ENCODE measurements at regions not wholly inside any gene's neighbourhood (a gene's known extent, or its start where the extent isn't known, plus 50 kb on each side); places are given as distances from the start of the nearest gene placed in this dataset.

GRCh38 chr4:123031664-123032063 lies 109.3 kb upstream of the NUDT6 start:
- no peak for DNase-seq

GRCh38 chr4:123034023-123034422 lies 111.6 kb upstream of the NUDT6 start:
- DNase-seq, result no peak

- DNase-seq, result no peak
These were observed 112.8 kb upstream of the NUDT6 start for GRCh38 chr4:123035239-123035638.

- DNase-seq, result no peak
These were observed 115.4 kb upstream of the NUDT6 start for GRCh38 chr4:123037804-123038203.

DNA sequence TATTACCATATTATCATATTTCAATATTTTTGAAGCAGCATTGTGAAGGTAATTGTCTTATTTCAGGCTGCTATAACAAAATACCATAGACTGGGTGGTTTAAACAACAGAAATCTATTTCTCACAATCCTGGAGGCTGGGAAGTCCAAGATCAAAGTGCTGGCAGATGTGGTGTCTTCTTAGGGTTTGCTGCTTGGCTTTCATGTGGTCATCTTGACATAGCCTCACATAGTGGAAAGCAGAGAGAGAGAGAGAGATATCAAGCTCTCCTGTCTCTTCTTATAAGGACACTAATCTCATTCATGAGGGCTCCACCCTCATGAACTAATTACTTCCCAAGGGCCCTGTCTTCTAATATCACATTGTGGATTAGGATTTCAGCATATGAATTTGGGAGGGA lies 119.7 kb upstream of the NUDT6 start:
- DNase-seq, result no peak

DNA sequence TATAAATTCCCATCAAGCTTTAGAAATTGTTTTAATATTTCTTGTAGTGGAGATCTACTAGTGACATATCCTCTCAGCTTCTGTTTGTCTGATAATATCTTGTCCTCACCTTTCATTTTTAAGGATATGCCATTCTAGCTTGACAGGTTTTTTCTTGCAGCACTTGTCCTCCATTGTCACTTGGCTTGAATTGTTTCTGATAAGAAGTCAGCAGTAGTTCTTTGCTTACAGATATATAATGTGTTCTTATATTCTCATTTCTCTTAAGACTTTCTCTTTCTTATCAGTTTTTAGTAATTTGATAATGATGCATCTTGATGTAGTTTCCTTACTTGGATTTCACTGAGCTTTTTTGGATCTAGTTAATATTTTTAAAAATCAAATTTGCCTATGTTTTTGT lies 120.6 kb upstream of the NUDT6 start:
- DNase-seq, result no peak

DNA sequence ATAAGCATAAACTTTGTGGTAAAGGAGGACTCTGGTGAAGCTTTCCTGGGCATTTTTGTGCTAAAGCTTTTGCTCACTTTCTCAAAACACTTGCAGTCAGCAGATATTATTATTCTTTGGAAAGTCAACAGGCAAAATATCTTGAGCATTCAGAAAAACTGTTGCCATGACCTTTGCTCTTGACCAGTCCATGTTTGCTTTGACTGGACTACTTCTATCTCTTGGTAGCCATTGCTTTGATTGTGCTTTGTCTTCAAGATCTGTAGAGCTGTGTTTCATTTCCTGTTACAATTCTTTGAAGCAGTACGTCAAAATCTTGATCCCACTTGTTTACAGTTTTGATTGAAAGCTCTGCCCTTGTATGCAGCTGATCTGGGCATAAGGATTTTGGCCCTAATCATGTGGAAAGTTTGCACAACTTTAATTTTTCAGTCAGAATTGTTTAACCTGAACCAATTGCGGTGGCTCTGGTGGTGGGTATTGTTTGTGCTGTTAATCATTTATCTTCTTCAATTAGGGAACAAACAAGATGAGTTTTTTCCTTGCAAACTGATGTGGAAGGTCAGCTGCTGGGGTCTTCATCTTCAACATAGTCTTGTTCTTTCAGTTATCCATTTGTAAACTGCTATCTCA lies 121.5 kb upstream of the NUDT6 start:
- DNase-seq, result no peak

DNA sequence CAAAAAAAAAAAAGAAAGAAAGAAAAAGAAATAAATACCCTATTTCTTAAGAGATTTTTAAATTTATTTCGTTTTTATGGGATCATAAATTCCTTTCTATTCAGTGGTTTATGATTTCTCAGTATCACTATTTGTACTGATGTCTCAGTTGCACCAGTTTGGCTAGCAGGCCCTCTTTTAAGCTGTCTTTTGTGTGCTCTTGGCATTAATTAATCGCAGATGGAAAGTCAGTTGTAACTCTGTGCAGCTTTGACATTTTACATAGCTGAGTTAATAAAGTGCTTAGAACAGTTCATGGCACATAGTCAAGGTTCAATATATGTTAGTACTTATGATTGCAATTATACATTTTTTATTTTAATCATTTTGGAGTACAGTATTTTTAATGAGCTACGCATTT lies 123.7 kb upstream of the NUDT6 start:
- no peak for DNase-seq

DNA sequence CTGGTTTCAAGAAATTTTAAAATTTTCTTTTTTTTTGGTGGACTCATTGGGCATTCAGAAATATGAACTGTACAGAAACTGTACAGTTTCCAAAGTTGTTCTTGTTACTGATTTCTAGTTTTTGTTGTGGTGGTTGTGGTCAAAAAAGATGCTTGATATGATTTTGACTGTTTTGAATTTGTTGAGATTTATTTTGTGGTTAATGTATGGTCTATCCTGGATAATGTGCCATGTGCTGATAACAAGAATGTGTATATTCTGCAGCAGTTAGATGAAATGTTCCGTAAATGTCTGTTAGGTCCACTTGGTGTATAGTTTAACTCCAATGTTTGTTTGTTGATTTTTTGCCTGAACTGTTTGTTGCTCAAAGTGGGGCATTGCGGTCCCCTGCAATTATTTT lies 127.6 kb upstream of the NUDT6 start:
- no peak for DNase-seq

GRCh38 chr4:123052007-123052406 lies 129.6 kb upstream of the NUDT6 start:
- no peak for DNase-seq

DNA sequence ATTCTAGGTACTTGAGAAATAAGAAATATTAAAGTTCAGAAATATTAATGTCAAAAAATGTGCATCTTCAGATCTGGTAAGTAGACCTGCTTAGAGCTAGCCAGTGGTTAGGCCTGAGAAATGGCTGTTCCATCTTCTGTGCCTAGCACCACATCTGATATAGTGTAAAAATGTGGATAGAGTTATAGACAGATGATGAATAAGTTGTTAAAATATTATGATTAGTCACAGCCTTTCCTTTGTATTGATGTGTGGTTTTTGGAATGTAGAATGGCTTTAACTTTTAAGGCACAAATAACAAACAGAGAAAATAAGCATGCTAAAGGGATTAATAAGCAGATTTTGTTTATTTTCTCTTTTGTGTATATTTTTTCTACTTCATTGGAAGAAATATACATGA lies 133.5 kb upstream of the NUDT6 start:
- DNase-seq, result no peak

DNA sequence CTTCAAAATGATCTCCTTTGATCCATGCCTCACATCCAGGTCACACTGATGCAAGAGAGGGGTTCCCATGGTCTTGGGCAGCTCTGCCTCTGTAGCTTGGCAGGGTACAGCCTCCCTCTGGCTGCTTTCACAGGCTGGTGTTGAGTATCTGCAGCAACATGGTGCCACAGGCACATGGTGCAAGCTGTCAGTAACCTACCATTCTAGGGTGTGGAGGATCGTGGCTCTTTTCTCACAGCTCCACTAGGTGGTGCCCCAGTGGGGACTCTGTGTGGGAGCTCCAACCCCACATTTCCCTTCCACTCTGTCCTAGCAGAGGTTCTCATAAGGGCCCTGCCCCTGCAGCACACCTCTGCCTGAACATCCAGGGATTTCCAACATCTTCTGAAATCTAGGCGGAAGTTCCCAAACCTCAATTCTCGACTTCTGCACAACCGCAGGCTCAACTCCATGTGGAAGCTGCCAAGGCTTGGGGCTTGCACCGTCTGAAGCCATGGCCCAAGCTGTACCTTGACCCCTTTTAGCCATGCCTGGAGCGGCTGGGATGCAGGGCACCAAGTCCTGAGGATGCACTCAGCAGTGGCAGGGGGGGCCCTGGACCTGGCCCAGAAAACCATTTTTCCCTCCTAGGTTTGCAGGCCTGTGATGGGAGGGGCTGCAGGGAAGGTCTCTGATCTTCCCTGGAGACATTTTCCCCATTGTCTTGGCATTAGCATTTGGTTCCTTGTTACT lies 137.8 kb upstream of the NUDT6 start:
- DNase-seq, result no peak

- no peak for DNase-seq
These were observed 142.0 kb upstream of the NUDT6 start for GRCh38 chr4:123064390-123064789.

DNA sequence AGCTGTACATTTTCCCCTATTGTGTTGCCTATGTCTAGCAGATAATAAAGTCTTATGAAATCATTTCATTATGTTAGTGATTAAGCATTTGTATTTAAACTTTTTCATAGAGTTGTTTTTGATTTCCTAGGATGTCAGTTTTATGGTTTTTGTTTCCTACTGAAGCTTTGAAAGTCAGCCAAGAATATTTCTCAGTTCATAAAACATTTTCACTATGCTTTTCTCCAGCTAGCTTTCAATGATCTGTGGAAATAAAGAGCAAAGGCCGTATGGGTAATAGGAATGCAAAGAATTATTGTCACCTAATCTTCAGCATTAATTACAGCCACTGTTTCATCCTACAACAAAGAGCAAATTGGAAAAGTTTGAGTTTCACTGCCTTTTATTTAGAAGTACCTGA lies 145.7 kb upstream of the NUDT6 start:
- DNase-seq, result no peak

DNA sequence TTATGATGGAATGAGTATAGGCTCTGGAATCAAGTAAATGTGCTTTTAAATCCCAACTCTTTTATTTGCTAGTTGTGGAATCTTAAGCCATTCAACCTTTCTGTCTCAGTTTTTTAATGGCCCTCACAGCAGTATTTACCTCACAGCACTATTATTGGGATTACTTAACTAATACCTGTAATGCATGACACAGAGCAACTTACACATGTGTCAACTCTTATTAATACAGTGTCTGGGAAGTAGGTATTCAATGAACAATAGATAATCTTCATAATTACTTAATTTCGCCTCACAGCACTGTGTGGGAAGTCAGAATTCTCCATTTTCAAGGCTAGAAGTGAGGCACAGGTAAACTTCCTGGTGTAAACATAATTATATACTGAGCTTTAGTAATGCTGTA lies 149.7 kb upstream of the NUDT6 start:
- DNase-seq, result no peak

DNA sequence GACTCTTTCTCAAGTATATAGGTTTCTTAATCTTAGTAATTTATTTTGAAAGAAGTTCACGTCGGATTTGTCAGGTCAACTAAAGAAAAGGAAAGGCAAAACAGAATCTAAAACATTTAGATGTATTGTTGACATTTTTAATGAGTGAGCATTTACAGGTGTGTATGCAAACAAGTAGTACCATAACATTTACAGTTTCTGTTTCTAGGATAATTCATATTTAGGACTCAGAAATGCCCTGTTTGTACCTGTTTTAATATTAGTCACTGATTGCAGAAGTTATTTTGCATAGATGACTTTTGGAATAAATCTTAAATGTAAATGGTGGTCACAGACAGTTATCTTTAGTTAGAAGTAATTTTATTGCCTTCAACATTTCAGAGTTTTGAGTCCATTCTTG lies 151.3 kb upstream of the NUDT6 start:
- DNase-seq, result no peak

GRCh38 chr4:123077330-123077729 lies 154.9 kb upstream of the NUDT6 start:
- no peak for DNase-seq

- DNase-seq, result no peak
These were observed 159.6 kb upstream of the NUDT6 start for GRCh38 chr4:123081971-123082370.

DNA sequence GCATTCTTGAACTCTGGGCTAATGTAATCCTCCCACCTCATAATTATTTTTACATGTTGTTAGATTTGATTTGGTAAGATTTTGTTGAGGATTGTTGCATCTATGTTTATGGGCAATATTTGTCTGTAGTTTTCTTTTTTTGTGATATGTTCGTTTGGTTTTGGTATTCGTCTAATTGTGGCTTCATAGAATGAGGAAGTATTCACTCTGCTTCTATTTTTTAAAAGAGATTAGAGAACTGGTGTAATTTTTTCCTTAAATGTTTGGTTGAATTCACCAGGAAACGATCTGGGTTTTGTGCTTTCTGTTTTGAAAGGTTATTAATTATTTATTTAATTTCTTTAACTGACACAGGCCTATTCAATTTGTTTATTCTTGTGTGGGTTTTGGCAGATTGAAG lies 161.2 kb upstream of the NUDT6 start:
- no peak for DNase-seq

DNA sequence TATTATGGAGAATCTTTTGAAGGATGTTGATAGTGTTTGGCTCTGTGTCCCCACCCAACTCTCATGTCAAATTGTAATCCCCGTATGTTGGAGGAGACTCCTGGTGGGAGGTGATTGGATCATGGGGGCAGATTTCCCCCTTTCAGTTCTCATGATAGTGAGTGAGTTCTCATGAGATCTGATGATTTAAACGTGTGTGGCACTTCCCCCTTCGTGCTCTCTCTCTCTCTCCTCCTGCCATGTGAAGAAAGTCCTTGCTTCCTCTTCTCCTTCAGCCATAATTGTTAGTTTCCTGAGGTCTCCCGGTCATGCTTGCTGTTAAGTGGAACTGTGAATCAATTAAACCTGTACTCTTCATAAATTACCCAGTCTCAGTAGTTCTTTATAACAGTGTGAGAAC lies 166.1 kb upstream of the NUDT6 start:
- no peak for DNase-seq

DNA sequence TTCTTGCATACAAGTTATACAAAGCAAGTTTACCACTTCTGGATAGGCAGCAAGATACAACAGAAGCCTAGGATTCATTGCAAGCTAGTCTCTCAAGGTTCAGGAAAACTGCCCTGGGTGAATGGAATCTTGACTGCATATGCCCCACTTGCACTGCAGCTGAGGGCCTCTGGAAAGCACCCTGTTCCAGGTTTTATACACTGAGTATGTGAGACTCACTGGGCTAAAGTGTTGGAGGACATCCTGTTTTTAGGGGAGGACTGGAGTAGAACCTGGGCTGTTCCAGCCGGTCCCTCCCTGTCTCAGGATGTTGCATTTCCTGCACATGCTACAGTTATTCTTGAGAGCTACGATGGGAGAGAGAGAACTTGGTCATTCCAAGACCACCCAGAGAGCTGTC lies 168.5 kb upstream of the NUDT6 start:
- no peak for DNase-seq

GRCh38 chr4:123092586-123092985 lies 170.2 kb upstream of the NUDT6 start:
- DNase-seq, result no peak

GRCh38 chr4:123093236-123093635 lies 170.8 kb upstream of the NUDT6 start:
- DNase-seq, result no peak

GRCh38 chr4:123096038-123096437 lies 173.6 kb upstream of the NUDT6 start:
- DNase-seq, result no peak

DNA sequence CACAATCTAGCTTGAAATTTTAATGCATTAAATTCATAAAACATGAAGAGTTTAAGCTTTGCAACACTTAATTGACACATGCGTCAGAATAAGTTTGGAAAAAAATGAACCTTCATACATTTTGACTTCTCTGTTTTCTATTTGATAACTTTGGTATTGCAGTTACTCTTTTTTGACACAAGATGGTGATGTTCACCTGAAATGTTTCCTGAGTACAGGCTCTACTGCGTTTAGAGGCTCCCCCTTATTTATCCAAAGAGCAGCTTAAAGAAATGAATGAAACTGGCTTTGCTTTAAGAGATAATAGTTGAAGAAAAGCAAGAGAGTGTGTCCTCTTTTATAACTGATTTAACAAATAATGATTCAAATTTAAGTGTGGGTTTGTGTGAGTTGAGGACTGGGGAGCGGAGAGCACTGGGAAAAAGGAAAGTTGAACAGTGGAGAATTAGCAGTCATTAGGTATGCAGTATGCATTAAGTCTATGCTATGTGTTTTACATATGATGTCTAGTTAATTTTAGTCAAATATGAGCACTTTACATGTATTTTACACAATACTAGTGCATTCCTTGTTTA lies 180.6 kb upstream of the NUDT6 start:
- DNase-seq, result no peak

Data from NCI-H510A (cell line).